Stimulated activated CD4-positive, alpha-beta T cell treated with anti-CD3 and anti-CD28 coated beads, Interleukin-12 subunit alpha, Interleukin-12 subunit beta, amount 100 ng/mL, for 24 hours (primary cell): ENCODE measurements at regions not wholly inside any gene's neighbourhood (a gene's known extent, or its start where the extent isn't known, plus 50 kb on each side); places are given as distances from the start of the nearest gene placed in this dataset.

Experiments
- DNase-seq, 2 experiments: peaks; one replicate each; pipeline ENCODE4 v3.0.0-alpha.2; 2020; ENCODE audit warnings: low read depth in 2 of 2

DNA sequence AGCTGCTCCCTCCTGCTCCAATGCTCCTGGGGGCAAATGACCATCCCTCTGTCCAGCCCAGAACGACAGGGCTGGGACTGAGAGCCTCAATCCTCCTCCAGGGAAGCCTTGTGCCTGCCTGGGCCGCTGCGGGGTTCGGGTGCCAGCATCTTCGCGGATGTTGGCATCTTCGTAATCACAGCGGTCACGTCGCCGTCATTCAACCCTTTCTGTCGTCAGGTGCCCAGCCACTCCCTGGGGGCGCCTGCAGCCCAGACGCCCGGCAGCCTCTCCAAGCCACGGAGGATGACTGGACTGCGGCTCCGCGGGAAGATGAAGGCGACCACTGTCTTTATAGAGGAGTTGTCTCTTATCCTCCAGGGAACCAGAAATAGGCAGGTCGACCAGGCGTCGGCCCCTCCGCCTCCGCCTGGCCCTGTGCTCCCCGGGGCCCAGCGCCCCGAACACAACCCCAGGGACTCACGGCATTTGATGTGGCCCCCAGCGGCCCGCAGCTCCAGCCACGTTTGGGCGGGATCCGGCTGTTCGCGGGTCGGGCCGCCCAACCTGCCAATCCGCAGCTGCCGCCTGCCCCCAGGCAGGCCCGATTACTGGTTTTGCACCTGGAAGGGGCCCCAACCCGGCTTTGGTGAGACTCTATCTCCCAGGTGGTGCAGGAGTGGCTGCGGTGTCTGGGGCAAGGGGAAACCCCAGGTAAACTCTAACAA lies 113.9 kb downstream of the THNSL2 start:
- no peak for DNase-seq

DNA sequence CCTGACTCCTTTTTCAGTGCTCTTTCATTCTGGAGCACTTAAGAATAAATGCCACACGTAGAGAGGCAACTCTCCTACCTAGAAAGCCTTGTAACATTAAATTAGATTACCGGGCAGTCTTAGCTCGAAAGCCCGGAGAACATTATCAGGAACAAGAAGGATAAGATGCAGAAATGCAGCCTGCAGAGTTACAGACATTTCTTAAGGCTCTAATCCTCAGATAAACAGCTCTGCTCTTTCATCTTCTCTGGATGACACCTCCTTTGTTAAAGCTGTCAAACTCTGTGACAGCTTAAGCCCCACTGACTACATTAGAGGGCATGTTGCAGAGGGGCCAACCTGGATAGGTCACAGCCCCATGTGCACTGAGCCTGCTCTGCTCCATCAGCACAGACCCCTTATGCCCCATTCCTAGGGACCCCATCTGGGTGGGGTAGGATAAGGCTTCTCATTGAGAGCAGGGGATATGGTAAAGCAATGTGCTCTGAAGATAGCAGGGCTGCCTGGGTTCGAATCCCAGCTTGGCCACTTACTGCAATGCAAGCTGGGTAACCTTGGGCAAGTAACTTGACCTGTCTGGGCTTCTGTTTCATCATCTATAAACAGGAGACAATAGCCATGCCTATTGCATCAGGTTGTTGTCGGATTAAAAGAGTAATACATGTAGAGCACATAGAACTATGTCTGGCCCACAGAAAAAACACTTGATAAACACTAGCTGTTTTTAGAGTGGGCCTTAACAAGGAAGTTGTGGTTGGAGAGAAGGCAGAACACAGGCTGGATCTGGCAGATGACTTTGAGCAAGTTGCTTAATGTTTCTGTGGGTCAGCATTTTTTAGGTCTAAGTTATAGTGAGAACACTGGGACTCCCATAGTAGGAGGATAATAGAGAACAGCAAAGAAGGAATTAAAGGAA lies 111.4 kb downstream of the THNSL2 start:
- DNase-seq = no peak

DNA sequence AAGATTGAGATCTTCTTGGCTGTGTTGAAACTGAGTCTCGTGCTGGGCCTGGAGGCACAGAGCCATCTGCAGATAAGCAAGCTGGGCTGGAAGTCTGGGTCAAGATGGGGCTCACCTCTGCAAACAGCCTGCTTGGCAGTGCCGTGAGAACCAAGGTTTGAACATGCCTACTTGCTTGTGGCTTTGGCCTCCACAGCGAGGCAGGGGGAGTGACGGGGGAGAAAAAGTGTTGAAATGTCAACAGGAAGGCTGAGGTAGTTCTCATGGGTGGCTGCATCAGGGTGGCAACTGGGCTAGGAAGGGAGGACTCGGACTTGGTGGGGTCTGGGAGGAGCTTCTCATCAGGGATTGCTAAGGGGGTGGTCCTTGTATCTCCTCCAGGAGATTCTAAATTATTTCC lies 99.7 kb downstream of the THNSL2 start:
- no peak for DNase-seq

DNA sequence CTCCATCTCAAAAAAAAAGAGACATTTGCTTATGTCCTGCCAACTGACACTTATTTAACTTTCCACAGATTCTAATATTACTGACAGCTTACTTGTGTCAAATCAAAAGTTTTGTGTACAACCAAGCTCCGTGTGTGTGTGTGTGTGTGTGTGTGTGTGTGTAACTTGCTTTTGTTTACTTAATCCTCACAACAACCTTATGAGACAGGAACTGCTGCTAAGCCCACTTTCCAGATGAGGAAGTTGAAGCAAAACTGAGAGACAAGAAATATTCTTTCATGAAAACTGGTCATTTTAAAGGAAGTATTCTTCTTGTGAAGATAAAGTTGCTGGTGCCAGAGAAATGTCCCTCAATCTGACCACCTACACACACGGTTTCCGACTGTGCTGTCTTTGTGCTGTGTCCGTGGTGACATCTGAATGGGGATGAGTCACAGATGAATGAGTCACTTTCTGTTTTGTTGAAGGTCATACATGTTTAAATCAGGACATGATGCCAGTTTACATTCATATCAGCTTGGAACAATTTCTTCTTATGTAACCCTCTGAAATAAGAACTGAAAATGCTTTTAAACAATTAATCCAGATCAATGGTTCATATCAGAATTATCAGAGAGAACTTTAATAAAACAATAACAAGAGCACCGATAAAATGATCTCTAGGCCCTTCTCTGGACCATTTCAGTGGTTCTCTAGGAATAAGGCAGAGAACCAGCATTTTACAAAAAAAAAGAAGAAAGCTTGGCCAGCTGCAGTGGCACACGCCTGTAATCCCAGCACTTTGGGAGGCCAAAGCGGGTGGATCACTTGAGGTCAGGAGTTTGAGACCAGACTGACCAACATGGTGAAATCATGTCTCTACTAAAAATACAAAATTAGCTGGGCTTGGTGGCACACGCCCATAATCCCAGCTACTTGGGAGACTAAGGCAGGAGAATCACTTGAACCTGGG lies 95.5 kb downstream of the THNSL2 start:
- no peak for DNase-seq

GRCh38 chr2:88263861-88264260 lies 93.7 kb downstream of the THNSL2 start:
- no peak for DNase-seq

- DNase-seq = no peak
Observed at GRCh38 chr2:88261725-88262124, 91.6 kb downstream of the THNSL2 start.

- no peak for DNase-seq
Observed at GRCh38 chr2:88258208-88258607, 88.1 kb downstream of the THNSL2 start.

GRCh38 chr2:88254437-88255091 lies 84.4 kb downstream of the THNSL2 start:
- no peak for DNase-seq

DNA sequence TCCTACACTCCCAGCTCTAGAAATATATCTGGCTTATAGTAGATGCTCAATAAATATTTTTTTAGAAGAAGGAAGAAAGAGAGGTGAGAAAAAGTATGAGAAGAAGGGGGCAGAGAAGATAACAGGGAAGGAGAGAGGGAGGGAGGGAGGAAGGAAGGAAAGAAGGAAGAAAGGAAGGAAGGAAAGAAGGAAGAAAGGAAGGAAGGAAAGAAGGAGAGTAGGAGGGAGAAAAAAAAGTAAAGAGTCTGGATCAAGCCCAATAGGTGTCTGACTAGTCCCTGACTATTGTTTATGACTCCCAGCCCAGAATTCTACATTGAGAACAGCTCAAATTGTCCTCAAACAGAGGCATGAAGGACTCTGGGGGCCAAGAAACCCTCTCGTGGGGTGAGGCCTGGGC lies 83.9 kb downstream of the THNSL2 start:
- DNase-seq = no peak

- no peak for DNase-seq
Observed at GRCh38 chr2:88253375-88253774, 83.2 kb downstream of the THNSL2 start.

DNA sequence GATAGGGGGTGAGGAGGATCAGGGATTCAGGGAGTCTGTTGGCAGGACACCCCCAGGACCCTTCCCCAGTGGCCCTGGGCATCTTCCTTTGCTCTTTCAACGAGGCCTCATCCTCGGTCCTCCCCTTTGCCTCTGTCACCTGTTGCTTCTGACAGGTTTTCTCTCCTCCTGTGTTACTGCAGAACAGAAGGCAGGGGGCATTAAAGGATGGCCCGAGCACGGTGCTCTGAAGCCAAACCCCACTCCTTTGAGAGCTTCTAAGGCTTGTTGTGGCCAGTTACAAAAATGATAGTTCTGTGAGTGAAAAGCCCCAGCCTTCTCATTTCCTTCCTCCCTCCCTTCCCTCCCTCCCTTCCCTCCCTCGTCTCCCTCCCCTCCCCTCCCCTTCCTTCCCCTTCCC lies 82.5 kb downstream of the THNSL2 start:
- no peak for DNase-seq

- DNase-seq = no peak
Observed at GRCh38 chr2:88252111-88252510, 82.0 kb downstream of the THNSL2 start.

DNA sequence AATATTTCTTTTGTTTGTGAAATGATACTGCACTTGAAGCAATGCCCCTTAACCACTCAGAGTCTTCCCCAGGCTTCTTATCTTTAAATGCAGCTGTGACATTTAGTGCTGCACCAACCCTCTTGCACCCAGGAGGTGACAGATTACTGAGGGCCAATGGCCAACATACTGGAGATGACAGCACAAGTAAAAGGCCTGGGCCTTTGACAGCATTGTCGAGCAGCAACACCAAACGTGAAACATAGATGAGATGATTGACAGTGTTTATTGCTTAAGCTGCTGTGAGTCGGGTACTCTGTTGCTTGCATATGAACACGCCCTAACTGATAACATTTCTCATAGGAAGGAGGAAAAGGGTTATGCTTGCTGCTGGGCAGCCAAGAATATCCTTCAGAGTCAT lies 80.3 kb downstream of the THNSL2 start:
- no peak for DNase-seq

GRCh38 chr2:88248280-88248828 lies 78.2 kb downstream of the THNSL2 start:
- DNase-seq = no peak

- DNase-seq = no peak
Observed at GRCh38 chr2:88247531-88247930, 77.4 kb downstream of the THNSL2 start.

- no peak for DNase-seq
Observed at GRCh38 chr2:88245109-88245508, 75.0 kb downstream of the THNSL2 start.

DNA sequence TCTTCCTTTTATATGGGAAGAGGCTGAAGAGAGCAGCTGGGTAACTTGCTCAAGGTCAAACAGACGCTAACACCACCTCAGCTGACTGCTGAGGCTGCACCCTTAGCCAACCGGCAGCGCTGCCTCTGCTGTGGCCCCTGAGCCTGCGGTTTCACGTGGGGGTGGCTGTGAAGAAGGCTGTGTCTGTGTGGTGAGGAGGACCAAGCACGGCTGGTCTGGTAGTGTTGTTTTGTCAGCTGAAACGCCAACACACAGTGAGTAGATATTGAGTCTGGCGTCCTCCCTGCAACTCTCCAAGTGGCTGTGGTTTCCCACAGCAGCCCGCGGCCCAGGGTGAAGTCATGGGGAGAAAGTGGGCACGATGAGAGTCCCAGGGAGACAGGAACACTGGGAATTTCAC lies 69.6 kb downstream of the THNSL2 start:
- no peak for DNase-seq

- DNase-seq = no peak
Observed at GRCh38 chr2:88236666-88237065, 66.5 kb downstream of the THNSL2 start.
